NK-92 treated with Interleukin-12 subunit alpha and Interleukin-12 subunit beta, amount 100 ng/mL, for 24 hours (cell line): ENCODE measurements at regions not wholly inside any gene's neighbourhood (a gene's known extent, or its start where the extent isn't known, plus 50 kb on each side); places are given as distances from the start of the nearest gene placed in this dataset.
"Not testable (repeated sequence)": the region's sequence is repeated elsewhere in the genome, so short reads cannot be mapped to it uniquely, and the experiment has no call there.

Source experiments
- DNase-seq: peaks from one replicate; lab custom pipeline; 2025; lab: John Stamatoyannopoulos, UW

DNA sequence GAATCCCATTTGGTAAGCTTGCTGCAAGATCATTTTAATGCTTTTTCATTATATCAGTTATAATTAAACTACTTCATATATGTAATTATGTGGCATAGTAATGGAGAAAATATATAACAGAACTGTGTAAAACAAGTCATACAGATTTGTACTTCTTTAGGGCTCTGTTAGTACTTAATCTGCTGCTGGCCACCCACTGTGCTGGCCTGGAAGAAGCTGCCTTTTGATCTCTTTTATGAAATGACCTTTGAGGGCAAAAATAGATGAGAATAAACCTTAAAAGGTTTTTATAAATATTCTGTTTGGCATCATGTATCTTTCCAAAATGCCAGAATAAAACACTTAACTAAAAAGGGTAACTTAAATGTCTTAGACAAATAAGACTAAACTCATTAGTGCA, 262.9 kb downstream of the ZIC1 start:
- no peak for DNase-seq

DNA sequence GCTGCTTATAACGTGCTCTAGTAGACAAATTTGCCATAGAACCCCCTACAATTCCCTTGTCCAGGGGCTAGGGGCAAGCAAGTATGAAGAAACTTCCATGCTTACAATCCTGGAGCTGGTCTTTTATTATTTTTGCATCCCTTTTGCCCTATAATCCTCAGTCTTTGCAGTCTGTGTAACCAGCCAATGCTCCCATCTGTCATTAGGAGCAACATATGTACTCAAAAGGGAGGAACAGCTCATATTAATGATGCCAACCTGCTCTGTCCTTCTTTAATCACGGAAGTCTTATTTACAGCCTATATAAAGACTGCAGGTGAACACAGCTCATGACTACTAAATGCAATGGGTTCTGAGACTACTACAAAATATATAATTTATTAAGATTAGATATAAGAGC, 263.3 kb downstream of the ZIC1 start:
- no peak for DNase-seq

DNA sequence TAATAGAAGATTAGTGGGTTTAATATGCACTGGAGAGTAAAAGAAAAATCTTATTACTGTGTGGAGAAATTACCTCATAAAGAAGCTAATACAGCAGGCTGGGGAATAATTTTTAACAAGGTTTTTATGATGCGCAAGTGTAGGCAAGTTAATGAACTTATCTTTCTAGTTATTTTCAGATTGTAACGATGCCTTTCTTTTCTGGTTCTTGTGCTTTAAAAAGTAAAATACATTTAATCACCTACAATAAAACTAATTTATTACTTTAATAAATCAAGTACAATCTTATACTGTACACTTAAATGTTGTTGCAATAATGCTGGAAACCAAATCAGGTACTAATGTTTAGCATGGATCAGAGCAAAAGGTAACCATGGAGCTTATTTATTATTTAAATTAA, 266.6 kb downstream of the ZIC1 start:
- DNase-seq, result no peak

DNA sequence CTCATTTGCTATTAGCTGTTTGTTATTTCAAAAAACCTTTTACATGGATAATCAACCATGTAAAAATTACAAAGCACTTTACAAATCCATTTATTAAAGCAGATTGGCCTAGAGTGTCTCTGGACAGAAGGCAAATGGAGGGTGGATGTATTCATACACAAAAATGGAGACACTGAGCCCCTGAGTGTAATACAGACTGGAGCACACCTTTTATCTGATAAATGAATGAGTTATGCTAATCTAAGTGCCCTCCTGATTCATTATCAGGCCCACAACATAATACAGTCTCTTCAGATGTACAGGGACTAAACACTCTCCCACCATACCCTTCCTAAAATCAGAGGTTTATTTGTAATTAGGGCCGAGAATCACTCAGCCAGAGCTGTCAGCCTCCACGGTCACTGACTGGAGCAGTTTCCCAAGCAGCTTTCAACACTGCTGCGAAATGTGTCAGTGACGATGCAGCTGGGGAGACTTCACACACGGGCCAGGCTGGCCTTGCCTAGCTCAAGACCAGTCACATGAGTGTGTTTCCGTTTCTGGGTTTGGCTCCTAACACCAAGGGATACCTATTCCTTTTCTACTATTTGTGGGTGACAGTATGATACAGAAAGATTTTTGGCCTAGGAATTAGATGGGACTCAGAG, 271.8 kb downstream of the ZIC1 start:
- no peak for DNase-seq

DNA sequence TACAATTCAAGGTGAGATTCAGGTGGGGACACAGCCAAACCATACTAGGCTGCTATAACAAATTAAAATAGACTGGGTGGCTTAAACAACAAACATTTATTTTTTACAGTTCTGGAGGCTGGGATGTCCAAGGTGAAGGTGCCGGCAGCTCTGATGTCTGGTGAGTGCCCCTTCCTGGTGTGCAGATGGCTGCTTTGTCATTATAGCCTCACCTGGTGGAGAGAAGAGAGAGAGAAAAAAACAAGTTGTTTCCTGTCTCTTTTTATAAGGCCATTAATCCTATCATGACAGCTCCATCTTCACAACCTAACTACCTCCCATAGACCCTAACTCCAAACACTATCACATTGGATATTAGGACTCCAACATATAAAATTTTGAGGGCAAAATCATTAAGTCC, 279.7 kb downstream of the ZIC1 start:
- no peak for DNase-seq

DNA sequence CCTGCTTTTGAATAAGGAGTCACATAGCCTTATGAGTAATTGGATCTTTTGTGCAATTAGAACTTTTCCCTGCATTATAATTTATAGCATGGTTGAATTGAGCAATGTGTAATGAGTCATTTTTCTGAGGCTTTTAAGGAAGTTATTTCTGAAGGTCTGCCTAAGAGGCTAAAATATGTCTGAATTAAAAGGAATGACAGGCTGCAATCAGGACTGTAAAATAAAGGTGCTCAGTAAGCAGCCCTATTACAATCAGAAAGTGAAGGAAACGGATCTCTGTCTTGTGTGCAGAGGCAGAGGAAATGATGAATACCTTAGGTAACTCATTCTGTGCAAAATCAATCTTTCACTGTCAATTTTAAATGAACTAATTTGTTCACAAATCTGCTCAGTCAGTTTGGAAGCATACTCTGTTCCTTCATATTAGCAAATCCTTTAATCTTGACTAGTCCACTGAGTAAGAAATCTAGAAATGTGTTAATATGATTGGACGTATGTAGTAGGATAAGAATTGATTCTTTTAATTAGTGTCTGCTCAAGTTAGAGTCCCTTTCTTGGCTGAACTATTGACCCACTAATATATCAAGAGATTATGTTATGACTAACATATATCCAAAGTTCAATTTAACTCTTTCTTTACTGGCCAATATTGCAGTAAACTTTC, 290.1 kb downstream of the ZIC1 start:
- no peak for DNase-seq

DNA sequence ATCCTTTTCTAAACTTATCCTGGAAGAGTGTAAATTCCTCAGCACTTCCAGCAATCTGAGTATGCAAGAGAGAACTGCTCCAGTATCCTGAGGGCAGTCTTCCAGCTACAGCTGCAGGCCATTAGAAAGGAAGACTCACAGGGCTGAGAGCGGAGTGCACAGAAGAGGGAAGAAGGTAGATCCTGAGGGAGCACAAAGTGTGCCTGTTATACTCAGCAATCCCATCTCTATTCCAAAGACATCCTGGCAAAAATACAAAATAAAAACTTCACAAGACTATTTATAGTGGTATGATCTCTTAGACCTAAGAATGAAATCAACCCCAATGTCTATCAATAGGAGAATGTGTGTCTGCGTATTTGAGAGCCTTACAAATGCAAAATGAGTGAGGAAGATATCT, 292.0 kb downstream of the ZIC1 start:
- DNase-seq, result no peak

DNA sequence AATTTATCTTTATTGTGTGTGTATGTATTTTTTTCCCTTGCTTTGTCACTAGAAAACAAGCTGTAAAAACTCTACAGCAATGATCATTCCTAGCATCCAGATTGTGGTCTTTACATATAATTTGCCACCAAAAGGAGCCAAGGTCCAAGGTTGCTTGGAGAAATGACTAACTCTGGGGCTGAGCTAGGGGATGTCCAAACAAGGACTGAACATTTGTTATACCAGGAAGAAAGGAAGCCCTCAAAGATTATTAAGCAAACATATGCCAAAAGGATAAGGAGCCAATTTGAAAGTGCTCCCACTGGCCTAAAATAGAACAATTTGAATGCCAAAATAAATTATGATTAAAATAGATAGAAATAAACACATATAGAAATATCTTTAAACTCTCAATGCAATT, 293.3 kb downstream of the ZIC1 start:
- no peak for DNase-seq

DNA sequence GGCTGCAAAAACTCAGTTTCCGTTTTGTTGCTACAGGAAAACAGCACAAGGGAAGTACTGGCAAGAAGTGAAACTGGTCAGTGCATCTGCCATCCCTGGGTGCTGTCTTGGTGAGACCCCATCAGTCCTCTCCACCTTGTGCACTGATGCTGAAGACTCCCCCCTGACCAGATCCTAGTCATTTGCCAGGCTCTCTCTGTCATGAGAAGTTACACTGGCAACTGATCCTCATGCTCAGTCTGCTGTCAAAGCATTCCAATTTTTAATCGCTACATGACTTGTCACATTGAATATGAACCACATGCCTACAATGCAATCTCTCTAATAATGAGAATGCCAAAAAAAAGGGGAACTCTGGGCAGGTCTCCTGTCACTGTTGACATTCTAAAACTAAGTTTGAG, 296.5 kb downstream of the ZIC1 start:
- no peak for DNase-seq

DNA sequence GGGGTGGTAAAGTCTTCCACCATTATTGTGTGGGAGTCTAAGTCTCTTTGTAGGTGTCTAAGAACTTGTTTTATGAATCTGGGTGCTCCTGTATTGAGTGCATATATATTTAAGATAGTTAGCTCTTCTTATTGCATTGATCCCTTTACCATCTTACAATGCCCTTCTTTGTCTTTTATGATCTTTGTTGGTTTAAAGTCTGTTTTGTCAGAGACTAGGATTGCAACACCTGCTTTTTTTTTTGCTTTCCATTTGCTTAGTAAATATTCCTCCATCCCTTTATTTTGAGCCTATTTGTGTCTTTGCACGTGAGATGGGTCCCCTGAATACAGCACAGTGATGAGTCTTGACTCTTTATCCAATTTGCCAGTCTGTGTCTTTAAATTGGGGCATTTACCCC, 301.6 kb downstream of the ZIC1 start:
- DNase-seq, result not testable (repeated sequence)

DNA sequence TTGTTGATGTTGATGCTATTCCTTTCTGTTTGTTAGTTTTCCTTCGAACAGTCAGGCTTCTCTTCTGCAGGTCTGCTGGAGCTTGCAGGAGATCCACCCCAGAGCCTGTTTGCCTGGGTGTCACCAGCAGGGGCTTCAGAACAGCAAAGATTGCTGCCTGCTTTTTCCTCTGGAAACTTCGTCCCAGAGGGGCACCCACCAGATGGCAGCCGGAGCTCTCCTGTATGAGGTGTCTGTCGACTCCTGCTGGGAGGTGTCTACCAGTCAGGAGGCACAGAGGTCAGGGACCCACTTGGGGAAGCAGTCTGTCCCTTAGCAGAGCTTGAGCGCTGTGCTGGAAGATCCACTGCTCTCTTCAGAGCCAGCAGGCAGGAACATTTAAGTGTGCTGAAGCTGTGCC, 303.2 kb downstream of the ZIC1 start:
- DNase-seq, result no peak

DNA sequence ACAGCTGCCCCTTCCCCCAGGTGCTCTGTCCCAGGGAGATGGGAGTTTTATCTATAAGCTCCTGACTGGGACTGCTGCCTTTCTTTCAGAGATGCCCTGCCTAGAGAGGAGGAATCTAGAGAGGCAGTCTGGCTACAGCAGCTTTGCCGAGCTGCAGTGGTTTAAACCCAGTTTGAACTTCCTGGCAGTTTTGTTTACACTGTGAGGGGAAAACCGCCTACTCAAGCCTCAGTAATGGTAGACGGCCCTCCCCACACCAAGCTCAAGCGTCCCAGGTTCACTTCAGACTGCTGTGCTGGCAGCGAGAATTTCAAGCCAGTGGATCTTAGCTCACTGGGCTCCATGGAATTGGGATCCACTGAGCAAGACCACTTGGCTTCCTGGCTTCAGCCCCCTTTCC, 303.6 kb downstream of the ZIC1 start:
- not testable (repeated sequence) for DNase-seq

DNA sequence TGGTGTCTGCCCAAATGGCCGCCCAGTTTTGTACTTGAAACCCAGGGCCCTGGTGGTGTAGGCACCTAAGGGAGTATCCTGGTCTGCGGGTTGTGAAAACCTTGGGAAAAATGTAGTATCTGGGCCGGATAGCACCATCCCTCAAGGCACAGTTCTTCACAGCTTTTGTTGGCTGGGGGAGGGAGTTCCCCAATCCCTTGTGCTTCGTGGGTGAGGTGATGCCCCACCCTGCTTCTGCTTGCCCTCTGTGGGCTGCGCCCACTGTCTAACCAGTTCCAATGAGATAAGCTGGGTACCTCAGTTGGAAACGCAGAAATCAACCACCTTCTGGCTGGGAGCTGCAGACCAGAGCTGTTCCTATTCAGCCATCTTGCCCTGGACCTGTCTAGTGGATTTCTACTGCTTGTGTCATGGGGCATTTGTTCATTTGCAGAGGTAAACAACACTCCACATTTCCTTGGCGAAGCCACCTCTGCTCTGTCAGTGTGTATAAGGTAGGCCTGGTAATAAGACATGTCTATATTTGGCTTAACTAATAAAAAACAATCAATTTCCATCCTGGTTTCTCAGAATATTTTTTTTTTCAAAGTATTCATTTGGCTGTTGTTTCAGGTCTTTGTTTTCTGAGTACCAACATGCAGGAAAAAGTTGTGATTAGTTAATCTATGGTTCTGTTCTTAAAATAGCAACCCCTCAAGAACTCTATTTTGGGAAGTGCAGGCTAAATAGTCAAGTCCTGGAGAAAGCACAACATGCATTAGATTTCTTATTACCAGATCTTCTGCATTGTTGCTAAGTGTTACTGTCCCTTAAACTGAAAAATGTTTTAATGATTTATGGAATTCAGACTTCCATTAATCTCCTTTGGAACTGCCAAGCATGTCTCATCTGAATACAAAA, 304.3 kb downstream of the ZIC1 start:
- no peak for DNase-seq

DNA sequence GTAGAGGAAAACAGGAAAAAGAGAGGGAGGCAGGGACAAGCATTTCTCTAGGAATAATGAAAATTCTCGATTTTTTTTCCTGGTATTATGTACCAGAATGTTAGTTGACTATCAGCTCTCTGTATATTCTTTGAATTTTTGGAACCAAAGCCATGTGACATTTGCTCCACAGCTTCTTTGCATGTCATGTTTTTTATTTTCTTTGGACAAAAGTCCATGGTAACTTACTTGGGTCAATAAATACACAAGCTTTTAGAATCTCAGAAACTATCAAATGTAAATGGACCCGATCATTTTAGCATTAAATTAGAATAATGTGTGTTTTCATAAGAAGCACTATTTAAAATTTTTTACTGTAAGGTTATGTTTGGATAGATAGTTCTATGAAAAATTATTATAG, 320.5 kb downstream of the ZIC1 start:
- no peak for DNase-seq

DNA sequence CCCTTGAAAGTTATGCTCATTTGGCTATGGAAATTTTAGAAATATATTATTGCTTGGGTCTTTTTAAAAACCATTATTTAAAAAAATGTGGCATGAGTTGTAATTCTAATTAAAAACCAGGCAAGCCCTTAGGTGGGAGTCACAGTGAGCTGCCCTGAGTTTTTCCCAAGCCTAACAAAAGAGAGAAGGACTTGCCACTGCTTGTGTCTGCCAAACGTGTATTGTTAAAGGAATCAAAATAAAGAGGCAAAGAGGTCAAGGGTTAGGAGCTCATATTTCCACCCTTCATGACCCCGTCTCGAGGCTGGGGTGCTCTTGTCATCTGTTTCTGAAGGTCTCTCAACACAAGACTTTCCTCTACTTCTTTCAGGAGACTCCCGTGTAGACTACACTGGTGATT, 321.1 kb downstream of the ZIC1 start:
- no peak for DNase-seq

DNA sequence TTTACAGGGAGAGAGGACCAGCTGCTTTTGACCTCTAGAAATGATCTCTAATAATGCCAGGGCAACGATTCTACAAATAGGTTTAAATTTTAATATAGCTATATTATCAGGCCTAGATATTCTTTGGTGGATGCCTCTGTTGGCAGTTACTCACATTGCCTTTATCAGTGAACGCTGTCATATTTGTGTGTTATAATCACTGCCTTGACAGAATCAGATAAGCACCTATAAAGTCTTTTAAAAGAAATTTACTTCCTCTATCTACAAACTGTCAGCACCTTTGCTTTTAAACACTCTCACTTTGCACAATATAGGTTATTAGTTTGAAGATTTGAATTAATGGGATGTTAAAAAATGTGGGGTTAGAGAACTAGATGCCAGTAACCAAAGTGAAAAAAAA, 324.1 kb downstream of the ZIC1 start:
- DNase-seq, result no peak

DNA sequence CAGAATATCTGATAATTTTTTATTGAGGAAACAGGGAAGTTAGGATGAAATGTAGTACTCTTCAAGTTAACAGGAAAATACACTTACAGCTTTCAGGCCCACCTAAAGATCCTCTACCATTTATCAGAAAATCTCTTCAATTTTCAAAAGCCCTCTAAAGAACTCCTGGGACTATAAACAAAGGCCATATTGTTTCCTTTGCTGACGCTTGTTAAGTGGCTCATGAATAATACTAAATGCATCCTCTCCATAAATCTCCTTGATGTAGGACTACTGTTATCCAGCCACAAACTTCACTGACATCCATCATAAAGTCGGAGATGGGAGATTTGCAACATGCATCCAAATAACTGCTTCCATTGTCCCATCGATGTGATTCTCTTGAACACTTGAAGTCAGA, 326.5 kb downstream of the ZIC1 start:
- DNase-seq, result no peak

DNA sequence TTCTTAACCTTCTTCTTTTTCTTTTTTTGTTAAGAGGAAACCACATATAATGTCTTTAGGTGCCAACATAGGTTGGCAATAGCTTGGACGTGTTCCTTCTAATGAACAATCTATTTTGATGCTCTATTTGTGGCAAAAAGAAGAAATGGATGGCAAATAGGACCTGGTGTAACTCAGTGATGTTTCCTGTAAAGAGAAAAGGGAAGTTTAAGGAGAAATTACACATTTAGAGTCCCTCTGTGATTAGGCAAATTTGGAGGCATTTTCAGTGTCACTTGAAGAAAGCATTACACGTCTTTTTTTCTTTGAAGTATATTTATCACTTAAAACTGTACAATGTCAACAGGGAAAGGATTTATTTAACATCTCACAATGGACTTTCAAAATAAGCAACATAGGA, 327.1 kb downstream of the ZIC1 start:
- DNase-seq, result no peak

DNA sequence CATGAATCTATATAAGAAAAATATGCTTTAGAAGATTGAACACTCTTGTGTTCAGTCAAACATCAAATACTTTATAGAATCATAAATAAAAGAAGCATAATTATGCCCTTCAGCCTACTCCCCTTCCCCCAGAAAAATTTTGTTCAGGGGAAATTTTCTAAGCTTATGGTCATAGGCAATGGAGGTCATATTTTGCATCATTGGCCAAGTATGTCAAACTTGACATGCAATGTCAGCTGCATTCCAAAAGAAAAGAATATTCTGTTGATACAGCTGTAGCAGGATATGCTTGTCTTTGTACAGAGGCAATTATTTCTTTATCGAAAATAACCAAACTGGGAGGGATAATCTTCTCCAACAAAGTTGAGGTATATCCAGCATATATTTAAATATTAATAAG, 328.2 kb downstream of the ZIC1 start:
- DNase-seq, result no peak

DNA sequence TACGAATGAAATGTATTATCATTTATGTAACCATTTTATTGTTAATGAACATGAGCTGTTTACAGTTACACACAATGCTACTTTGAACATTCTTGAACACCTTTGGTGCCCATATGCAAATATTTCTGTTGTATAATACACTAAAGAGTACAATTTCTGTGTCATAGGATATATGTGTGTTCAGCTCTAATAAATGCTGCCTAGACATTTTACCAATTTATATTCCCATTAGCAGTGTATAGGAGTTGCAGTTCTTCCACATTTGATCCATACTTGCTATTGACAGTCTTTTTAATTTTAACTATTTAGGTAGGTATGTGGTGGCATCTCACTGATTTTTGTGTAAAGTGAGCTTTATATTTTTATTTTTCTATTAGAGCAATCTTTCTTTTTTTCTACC, 331.8 kb downstream of the ZIC1 start:
- DNase-seq, result no peak

DNA sequence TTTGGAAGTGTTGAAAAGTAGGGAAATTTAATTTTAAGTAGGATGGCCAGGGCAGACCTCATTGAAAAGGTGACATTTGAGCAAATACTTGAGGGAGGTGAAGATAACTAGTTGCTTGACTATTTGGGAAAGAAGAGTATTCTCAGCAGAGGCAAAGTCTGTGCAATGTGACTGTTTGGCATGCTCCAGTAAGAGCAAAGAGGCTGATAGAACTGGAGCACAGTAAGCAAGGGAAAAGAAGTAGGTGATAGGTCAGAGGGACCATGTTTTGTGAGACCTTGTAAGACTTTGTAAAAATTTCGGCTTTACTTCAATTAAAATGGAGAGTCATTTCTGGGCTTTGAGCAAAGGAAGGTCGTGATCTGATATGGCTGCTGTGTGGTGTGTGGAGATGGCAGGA, 335.8 kb downstream of the ZIC1 start:
- no peak for DNase-seq

DNA sequence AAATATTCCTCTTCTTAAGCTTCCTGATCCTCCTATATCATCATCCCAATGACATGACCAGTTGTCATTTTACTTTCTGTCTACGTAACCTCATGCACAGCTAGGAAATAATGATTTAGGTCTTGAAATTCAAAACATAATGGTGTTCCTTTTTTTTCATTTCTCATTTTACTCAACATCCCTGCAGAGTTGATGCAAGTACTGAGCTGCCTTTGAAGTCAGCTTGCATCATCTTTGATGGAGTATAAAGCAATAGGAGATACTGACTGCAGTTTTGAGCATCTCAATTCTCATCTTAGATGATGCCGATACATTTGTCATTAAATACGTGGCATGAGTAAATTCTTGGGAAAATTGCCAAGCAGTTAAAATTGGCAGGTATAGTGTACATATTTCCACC, 346.1 kb downstream of the ZIC1 start:
- no peak for DNase-seq

DNA sequence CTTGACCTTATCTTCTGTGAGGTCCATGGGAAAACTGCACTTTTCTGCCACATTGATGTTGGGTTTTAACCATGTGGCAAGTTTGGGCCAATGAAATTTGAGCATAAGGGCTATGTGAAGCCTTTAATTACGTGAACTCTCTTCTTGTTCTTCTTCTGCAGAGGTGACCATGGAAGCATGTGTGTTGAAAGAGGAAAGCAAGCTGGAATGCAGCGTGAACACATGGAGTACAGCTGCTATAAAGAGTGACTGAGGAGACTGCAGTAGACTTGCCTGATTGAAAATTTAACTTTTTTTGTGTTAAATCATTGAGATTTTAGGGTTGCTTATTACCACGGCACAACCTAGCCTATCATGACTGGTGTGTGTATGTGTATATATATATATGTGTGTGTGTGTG, 347.3 kb downstream of the ZIC1 start:
- no peak for DNase-seq
